Hepatocyte (in vitro differentiated cells): ENCODE measurements at regions not wholly inside any gene's neighbourhood (a gene's known extent, or its start where the extent isn't known, plus 50 kb on each side); places are given as distances from the start of the nearest gene placed in this dataset.
A peak's percentile ranks its signal among the peaks of the same experiment; 100 is the strongest.

Source experiments
- DNase-seq: peaks from one replicate; pipeline ENCODE4 v3.0.0-alpha.2; 2016; ENCODE audit warnings: low spot score
- H2AFZ ChIP-seq: fragments of 200-600 bp; sonication (generic); 2 replicates; pipeline ENCODE4 v1.6.0; 2016; ENCODE audit warnings: antibody characterized with exemption, mild to moderate bottlenecking
- H3K27ac ChIP-seq: fragments of 200-600 bp; sonication (generic); 2 replicates; pipeline ENCODE4 v1.5.1; 2016; ENCODE audit warnings: mild to moderate bottlenecking
- H3K27me3 ChIP-seq: fragments of 200-600 bp; sonication (generic); 2 replicates; pipeline ENCODE4 v1.6.1; 2016
- H3K36me3 ChIP-seq: fragments of 200-600 bp; sonication (generic); replicated peaks from 2 replicates; pipeline ENCODE4 v1.5.1; 2016; ENCODE audit warnings: low read depth; ENCODE audit not compliant: insufficient read depth
- H3K4me1 ChIP-seq: fragments of 200-600 bp; sonication (generic); 2 replicates; pipeline ENCODE4 v1.5.1; 2016; ENCODE audit warnings: mild to moderate bottlenecking, moderate library complexity; ENCODE audit not compliant: insufficient read depth
- H3K4me2 ChIP-seq: fragments of 200-600 bp; sonication (generic); 2 replicates; pipeline ENCODE4 v1.6.0; 2016
- H3K4me3 ChIP-seq: fragments of 200-600 bp; sonication (generic); 2 replicates; pipeline ENCODE4 v1.5.1; 2016; ENCODE audit warnings: mild to moderate bottlenecking
- H3K79me2 ChIP-seq: fragments of 200-600 bp; sonication (generic); 2 replicates; pipeline ENCODE4 v1.6.0; 2017; ENCODE audit warnings: mild to moderate bottlenecking
- H3K9me2 ChIP-seq: fragments of 200-600 bp; sonication (generic); replicated peaks from 2 replicates; pipeline ENCODE4 v1.6.0; 2017; ENCODE audit warnings: mild to moderate bottlenecking; ENCODE audit not compliant: insufficient read depth
- H3K9me3 ChIP-seq: fragments of 200-600 bp; sonication (generic); 2 replicates; pipeline ENCODE4 v1.5.1; 2016; ENCODE audit warnings: low read depth, mild to moderate bottlenecking
- H4K20me1 ChIP-seq: fragments of 200-600 bp; sonication (generic); 2 replicates; pipeline ENCODE4 v1.6.0; 2016; ENCODE audit warnings: mild to moderate bottlenecking; ENCODE audit not compliant: insufficient read depth, poor library complexity, severe bottlenecking
- CTCF ChIP-seq: fragments of 200-600 bp; sonication (generic); IDR thresholded peaks from 2 replicates; pipeline ENCODE4 v1.5.1; 2016; ENCODE audit warnings: antibody characterized with exemption, mild to moderate bottlenecking; ENCODE audit not compliant: poor library complexity
- EZH2 ChIP-seq: fragments of 200-600 bp; sonication (generic); IDR thresholded peaks from 2 replicates; pipeline ENCODE4 v1.6.1; 2016; ENCODE audit warnings: antibody characterized with exemption, mild to moderate bottlenecking, borderline replicate concordance
- EZH2phosphoT487 ChIP-seq: fragments of 200-600 bp; sonication (generic); IDR thresholded peaks from one replicate; pipeline ENCODE4 v1.6.1; 2018; ENCODE audit warnings: antibody characterized with exemption, mild to moderate bottlenecking, low read depth, moderate library complexity; ENCODE audit not compliant: unreplicated experiment, severe bottlenecking
- WGBS: methylation state at CpG from one replicate; pipeline ENCODE4 v1.1.6; 2016; ENCODE audit warnings: low lambda C conversion rate; ENCODE audit errors: missing lambda C conversion rate; 5-methylcytosine and 5-hydroxymethylcytosine counted together

DNA sequence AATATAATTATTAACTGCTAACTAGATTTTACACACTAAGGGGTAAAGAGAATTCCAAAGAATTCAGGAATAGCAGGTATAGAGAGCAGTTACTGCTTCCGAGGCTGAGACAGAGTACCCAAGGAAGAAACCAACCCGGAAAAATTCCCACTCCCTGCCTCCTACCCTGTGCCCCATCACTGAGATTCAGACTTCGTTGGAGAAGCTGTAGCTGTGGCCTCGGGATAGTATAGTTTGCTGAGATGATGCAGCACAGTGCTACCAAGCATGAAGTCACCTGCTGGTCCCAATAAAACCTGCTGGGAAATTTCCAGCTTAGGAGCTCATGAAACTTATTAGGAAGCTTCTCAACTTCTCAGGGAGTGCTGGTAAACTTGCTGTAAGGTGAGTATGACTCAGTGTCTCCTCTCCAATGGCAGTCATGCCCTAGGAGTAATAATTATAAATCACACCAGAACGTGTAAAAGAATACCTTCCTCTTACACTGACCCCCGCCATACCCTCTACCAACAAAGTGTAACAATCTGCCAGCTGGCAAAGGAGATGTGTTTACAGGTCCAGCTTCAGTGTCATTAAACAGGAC, 215.2 kb upstream of the ROBO2 start:
- Histone ChIP-seq H3K4me3 (no peak overlapping the region), H3K9me2 (no peaks in the 10 kb centered on the region), H3K9me3 (no peaks in the 10 kb centered on the region), H3K79me2 (no peaks in the 10 kb centered on the region), H3K4me1 (peaks cover 15% of the 10 kb centered on the region), H4K20me1 (no peaks in the 10 kb centered on the region), H3K4me2 (no peak overlapping the region), H2AFZ (no peak overlapping the region), H3K27ac (peak overlapping the region; percentile 36), H3K27me3 (no peaks in the 10 kb centered on the region), H3K36me3 (no peaks in the 10 kb centered on the region)
- peak; percentile 47 for DNase-seq
- WGBS, result 67% methylated on average over 6 of the region's 6 CpGs
- TF ChIP-seq CTCF (no peak), EZH2phosphoT487 (no peak), EZH2 (no peak)

GRCh38 chr3:76826861-76827260, 213.0 kb upstream of the ROBO2 start:
- peak; percentile 19 for DNase-seq
- no peak overlapping the region for H3K4me3 ChIP-seq
- TF ChIP-seq CTCF (no peak), EZH2phosphoT487 (peak; percentile 55), EZH2 (no peak)
- no peaks in the 10 kb centered on the region for H3K9me2 ChIP-seq
- no peaks in the 10 kb centered on the region for H3K9me3 ChIP-seq
- no peaks in the 10 kb centered on the region for H3K27me3 ChIP-seq
- H3K79me2 ChIP-seq, result no peaks in the 10 kb centered on the region
- peak overlapping the region; percentile 55 for H3K27ac ChIP-seq
- H2AFZ ChIP-seq, result no peak overlapping the region
- H3K4me2 ChIP-seq, result peak overlapping the region; percentile 46
- H3K4me1 ChIP-seq, result peaks cover 15% of the 10 kb centered on the region
- 18% methylated on average over 5 of the region's 5 CpGs for WGBS
- H3K36me3 ChIP-seq, result no peaks in the 10 kb centered on the region
- H4K20me1 ChIP-seq, result no peaks in the 10 kb centered on the region

DNA sequence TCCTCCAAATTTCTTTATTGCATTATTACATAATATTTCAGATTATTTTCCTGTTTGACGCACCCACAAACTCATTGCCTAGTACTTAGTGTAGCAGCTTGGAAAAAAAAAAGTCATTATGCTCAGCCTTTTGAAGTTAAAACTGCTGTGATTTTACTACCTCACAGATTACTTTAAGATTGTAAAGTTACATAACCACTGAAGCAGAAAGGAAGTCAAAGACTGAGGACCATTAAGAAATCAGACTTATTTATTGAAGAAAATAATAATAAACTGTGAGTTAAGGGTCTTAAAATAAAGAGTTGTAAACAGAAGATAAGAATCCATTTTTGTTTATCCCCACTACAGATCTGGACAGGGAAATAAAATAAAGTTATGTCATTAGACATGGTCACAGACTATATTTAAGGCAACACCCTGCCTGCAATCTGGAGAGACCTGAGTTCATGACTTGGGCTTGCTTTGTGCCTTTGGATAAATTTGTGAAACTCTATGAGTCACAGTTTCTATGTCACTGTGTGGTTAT, 212.1 kb upstream of the ROBO2 start:
- peak overlapping the region; percentile 46 for H3K4me2 ChIP-seq
- WGBS, result 22% methylated on average over 1 of the region's 1 CpG
- DNase-seq, result peak; percentile 6
- H4K20me1 ChIP-seq, result no peaks in the 10 kb centered on the region
- no peaks in the 10 kb centered on the region for H3K27me3 ChIP-seq
- H3K27ac ChIP-seq, result peak overlapping the region; percentile 55
- H2AFZ ChIP-seq, result no peak overlapping the region
- peaks cover 15% of the 10 kb centered on the region for H3K4me1 ChIP-seq
- no peaks in the 10 kb centered on the region for H3K36me3 ChIP-seq
- TF ChIP-seq EZH2phosphoT487, result no peak
- TF ChIP-seq EZH2, result no peak
- no peak for TF ChIP-seq CTCF
- no peaks in the 10 kb centered on the region for H3K79me2 ChIP-seq
- H3K4me3 ChIP-seq, result no peak overlapping the region
- no peaks in the 10 kb centered on the region for H3K9me2 ChIP-seq
- H3K9me3 ChIP-seq, result no peaks in the 10 kb centered on the region
